Osteoblast (primary cell): ENCODE measurements at regions not wholly inside any gene's neighbourhood (a gene's known extent, or its start where the extent isn't known, plus 50 kb on each side); places are given as distances from the start of the nearest gene placed in this dataset.

Experiments used
- DNase-seq: peaks from one replicate; pipeline ENCODE4 v3.0.0; 2011; ENCODE audit warnings: low spot score, mixed read lengths; ENCODE audit not compliant: insufficient read length; ENCODE audit errors: missing footprints
- H2AFZ ChIP-seq: 2 replicates; pipeline ENCODE4 v1.6.0; 2011; ENCODE audit warnings: mild to moderate bottlenecking, low read length
- H3K27ac ChIP-seq: 2 replicates; pipeline ENCODE4 v1.5.1; 2011; ENCODE audit warnings: mild to moderate bottlenecking, low read depth, low read length, moderate library complexity
- H3K27me3 ChIP-seq: 2 replicates; pipeline ENCODE4 v1.6.0; 2012; ENCODE audit warnings: mild to moderate bottlenecking, control low read depth, inconsistent platforms, low read length, moderate library complexity; ENCODE audit not compliant: insufficient read depth
- H3K36me3 ChIP-seq: 2 replicates; pipeline ENCODE4 v1.5.1; 2011; ENCODE audit warnings: mild to moderate bottlenecking, low read length, control low read depth, moderate library complexity; ENCODE audit not compliant: insufficient read depth
- H3K4me1 ChIP-seq: 2 replicates; pipeline ENCODE4 v1.5.1; 2011; ENCODE audit warnings: mild to moderate bottlenecking, low read length, control low read depth, moderate library complexity; ENCODE audit not compliant: insufficient read depth
- H3K4me2 ChIP-seq: 2 replicates; pipeline ENCODE4 v1.6.0; 2011; ENCODE audit warnings: mild to moderate bottlenecking, low read length; ENCODE audit not compliant: insufficient read depth
- H3K4me3 ChIP-seq: fragments of 200-600 bp; sonication (generic); 3 replicates; pipeline ENCODE4 v1.5.1; 2012; ENCODE audit warnings: mild to moderate bottlenecking, low read length, inconsistent platforms; ENCODE audit not compliant: insufficient read depth
- H3K79me2 ChIP-seq: 2 replicates; pipeline ENCODE4 v1.6.0; 2012; ENCODE audit warnings: mild to moderate bottlenecking, low read length, control low read depth, inconsistent platforms; ENCODE audit not compliant: insufficient read depth
- H3K9me3 ChIP-seq: 2 replicates; pipeline ENCODE4 v1.5.1; 2011; ENCODE audit warnings: low read depth, low read length, control low read depth
- H4K20me1 ChIP-seq: 2 replicates; pipeline ENCODE4 v1.6.0; 2012; ENCODE audit warnings: mild to moderate bottlenecking, low read length, control low read depth; ENCODE audit not compliant: insufficient read depth
- CTCF ChIP-seq: IDR thresholded peaks from 2 replicates; pipeline ENCODE4 v1.5.1; 2011; ENCODE audit warnings: mild to moderate bottlenecking, low read depth, low read length, moderate library complexity; ENCODE audit errors: extremely low read depth

GRCh38 chr18:4586731-4587130 lies 131.6 kb upstream of the DLGAP1 start:
- no peak overlapping the region for H3K4me3 ChIP-seq
- no peak overlapping the region for H2AFZ ChIP-seq
- no peaks in the 10 kb centered on the region for H3K36me3 ChIP-seq
- no peak overlapping the region for H3K27ac ChIP-seq
- DNase-seq, result no peak
- no peaks in the 10 kb centered on the region for H4K20me1 ChIP-seq
- no peak overlapping the region for H3K4me2 ChIP-seq
- no peaks in the 10 kb centered on the region for H3K79me2 ChIP-seq
- H3K9me3 ChIP-seq, result no peaks in the 10 kb centered on the region
- H3K4me1 ChIP-seq, result no peaks in the 10 kb centered on the region
- TF ChIP-seq CTCF, result no peak
- H3K27me3 ChIP-seq, result no peaks in the 10 kb centered on the region

GRCh38 chr18:4582431-4583335 lies 127.6 kb upstream of the DLGAP1 start:
- Histone ChIP-seq H2AFZ (no peak overlapping the region), H3K9me3 (peaks cover 9% of the 10 kb centered on the region), H3K27me3 (no peaks in the 10 kb centered on the region), H3K4me3 (no peak overlapping the region), H3K4me2 (no peak overlapping the region), H3K4me1 (no peaks in the 10 kb centered on the region), H3K36me3 (no peaks in the 10 kb centered on the region), H3K79me2 (no peaks in the 10 kb centered on the region), H3K27ac (no peak overlapping the region), H4K20me1 (no peaks in the 10 kb centered on the region)
- no peak for TF ChIP-seq CTCF
- DNase-seq, result no peak

GRCh38 chr18:4581966-4582365 lies 126.9 kb upstream of the DLGAP1 start:
- no peaks in the 10 kb centered on the region for H3K79me2 ChIP-seq
- H3K4me2 ChIP-seq, result no peak overlapping the region
- H4K20me1 ChIP-seq, result no peaks in the 10 kb centered on the region
- no peak for TF ChIP-seq CTCF
- H3K4me1 ChIP-seq, result no peaks in the 10 kb centered on the region
- H3K4me3 ChIP-seq, result no peak overlapping the region
- H3K27me3 ChIP-seq, result no peaks in the 10 kb centered on the region
- H3K36me3 ChIP-seq, result no peaks in the 10 kb centered on the region
- H3K9me3 ChIP-seq, result peaks cover 9% of the 10 kb centered on the region
- H3K27ac ChIP-seq, result no peak overlapping the region
- no peak overlapping the region for H2AFZ ChIP-seq
- no peak for DNase-seq

GRCh38 chr18:4578449-4578848 lies 123.3 kb upstream of the DLGAP1 start:
- Histone ChIP-seq H3K27ac (no peak overlapping the region), H3K9me3 (peaks cover 11% of the 10 kb centered on the region), H3K36me3 (no peaks in the 10 kb centered on the region), H3K4me3 (no peak overlapping the region), H2AFZ (no peak overlapping the region), H3K4me2 (no peak overlapping the region), H3K27me3 (no peaks in the 10 kb centered on the region), H4K20me1 (no peaks in the 10 kb centered on the region), H3K79me2 (no peaks in the 10 kb centered on the region), H3K4me1 (no peaks in the 10 kb centered on the region)
- TF ChIP-seq CTCF, result no peak
- DNase-seq, result no peak
